ENCODE measurements at regions not wholly inside any gene's neighbourhood (a gene's known extent, or its start where the extent isn't known, plus 50 kb on each side); places are given as distances from the start of the nearest gene placed in this dataset.
"Not testable (repeated sequence)": the region's sequence is repeated elsewhere in the genome, so short reads cannot be mapped to it uniquely, and the experiment has no call there.

DNA sequence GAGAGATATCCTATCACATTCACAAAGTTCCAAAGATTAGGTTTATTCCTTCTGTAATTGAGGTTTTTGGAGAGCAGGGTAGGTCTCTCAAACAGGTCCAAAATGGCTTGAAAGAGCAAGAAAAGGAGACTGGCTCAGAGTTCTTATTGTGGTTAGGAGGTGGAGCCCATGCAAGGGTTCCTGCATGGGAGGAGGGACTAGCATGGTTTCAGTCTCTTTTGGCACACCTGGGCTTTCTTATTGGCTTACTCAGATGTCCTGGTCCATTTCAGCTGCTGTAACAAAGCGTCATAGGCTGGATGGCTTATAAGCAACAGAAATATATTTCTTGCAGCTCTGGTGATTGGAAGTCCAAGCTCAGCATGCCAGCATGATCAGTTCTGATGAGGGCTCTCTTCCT is 493.1 kb downstream of the REEP3 start:
- no peak for DNase-seq (ENCODE audit: low read depth)

- no peak for DNase-seq (ENCODE audit: low read depth)
Observed at GRCh38 chr10:64023926-64024470, 502.8 kb downstream of the REEP3 start.

DNA sequence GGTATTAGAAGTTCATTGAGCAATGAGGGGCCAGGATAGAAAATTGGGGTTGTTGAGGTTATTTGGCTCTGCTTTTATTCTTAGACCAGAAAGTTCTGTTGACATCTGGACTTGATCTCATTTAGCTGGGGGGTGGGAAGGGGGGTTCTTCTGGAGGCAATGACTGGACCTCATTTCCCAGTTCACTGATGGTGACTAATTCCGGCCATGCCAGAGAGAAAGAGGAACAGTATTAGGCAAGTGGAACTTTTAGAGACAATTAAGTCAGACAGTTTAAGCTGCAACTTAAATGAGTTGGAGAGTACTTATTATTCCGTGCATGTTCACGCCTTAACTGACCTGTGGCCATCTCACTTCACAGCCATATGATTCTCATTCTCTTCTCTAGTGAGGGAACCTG is 512.5 kb downstream of the REEP3 start:
- DNase-seq (ENCODE audit: low read depth): no peak

- DNase-seq (ENCODE audit: low read depth): no peak
Observed at GRCh38 chr10:64036321-64036930, 515.2 kb downstream of the REEP3 start.

DNA sequence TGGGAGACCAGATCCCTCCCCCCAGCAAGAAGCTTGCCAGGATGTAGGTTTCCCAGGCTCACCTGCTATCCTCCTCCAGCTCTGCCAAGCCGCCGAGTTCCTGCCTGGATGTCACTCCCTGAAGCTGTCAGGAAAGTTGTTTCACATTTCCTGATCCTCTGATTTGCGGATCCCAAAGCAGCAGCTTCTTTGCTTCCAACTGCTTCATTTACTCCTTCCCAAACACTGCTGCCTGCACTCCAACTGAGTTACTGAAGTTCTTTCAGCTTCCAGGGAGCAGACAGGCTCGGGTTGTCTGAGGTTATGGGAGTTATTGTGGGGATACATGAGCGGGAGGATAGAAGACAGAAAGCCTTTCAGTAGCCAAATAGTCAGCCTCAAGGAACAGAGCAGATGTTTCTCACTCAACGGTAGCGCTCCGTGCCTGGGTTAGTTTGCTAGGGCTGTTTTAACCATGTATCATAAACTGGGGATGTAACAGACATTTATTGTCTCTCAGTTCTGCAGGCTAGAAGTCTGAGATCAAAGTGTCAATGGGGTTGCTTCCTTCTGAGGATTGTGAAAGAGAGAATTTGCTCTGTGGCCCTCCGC is 516.0 kb downstream of the REEP3 start:
- DNase-seq (ENCODE audit: low read depth): no peak

DNA sequence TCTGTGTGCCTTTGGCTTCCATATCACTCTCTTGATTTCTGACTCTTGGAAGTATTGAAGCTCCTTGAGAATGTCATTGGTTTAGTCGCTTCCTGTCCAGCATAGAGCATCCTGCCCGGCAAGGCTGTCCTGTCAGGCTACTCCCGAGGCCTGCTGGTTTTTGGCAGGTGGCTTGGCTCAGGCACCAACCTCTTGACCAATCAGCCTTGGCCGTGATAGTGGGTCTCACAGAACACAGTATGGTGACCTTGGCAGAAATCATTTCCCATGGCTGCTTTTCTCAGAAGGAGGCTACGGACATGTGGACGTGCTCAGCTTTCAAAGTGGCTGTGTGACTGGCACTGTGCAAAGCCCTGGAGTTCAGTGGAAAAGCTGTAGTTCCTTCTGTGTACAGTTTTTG is 516.9 kb downstream of the REEP3 start:
- DNase-seq (ENCODE audit: low read depth): no peak

DNA sequence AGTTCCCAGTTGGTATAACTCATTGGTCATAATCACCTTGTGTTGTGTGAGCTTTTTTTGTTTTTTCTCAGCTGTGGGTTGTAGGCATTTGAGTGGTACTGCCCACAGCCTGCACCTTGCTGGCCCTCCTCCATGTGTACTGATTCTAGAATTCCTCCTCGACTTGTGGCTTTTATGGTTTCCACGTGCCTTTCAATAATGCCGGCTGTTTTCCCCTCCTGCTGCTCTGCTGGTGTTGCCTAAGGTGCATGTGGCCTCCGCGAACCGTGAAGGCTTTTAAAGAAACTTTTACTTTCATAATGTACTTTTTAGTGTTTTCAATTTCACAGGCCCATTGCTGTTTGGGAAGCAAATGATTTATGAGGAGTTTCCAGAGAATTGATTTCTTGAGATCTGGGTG is 518.0 kb downstream of the REEP3 start:
- no peak for DNase-seq (ENCODE audit: low read depth)

GRCh38 chr10:64040781-64041180 is 519.6 kb downstream of the REEP3 start:
- DNase-seq (ENCODE audit: low read depth): no peak

- DNase-seq (ENCODE audit: low read depth): no peak
Observed at GRCh38 chr10:64041185-64041988, 520.2 kb downstream of the REEP3 start.

- no peak for DNase-seq (ENCODE audit: low read depth)
Observed at GRCh38 chr10:64041989-64042490, 520.8 kb downstream of the REEP3 start.

DNA sequence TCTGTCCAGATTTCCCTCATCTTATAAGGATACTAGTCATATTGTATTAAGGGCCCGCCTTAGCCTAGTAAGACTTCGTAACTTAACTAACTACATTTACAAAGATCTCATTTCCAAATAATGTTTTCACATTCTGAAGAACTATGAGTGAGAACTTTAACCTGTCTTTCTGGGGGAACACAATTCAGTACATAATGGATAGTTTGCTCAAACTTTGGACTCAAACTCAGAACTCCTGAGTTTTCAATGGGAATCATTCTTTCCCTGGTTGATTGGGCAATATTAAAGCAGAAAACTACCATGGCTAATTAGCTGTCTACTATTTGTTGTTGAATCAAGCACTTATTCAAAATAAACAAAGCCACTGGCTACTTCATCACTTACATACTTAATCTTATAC is 522.9 kb downstream of the REEP3 start:
- DNase-seq (ENCODE audit: low read depth): no peak

DNA sequence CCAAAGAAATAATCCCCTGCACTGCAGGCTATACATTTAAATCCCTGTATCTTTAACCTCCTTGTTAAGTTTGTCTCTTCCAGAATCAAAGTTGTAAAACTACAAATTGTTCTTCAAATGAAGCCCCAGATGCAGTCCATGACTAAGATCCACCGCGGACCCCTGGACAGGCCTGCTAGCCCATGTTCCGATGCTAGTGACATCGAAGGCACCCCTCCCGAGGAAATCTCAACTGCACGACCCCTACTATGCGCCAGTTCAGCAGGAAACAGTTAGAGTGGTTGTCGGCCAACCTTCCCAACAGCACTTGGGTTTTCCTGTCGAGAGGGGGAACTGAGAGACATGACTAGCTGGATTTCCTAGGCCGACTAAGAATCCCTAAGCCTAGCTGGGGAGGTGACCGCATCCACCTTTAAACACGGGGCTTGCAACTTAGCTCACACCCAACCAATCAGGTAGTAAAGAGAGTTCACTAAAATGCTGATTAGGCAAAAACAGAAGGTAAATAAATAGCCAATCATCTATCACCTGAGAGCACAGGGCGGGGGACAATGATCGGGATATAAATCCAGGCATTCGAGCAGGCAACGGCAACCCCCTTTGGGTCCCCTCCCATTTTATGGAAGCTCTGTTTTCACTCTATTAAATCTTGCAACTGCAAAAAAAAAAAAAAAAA is 523.9 kb downstream of the REEP3 start:
- not testable (repeated sequence) for DNase-seq (ENCODE audit: low read depth)

DNA sequence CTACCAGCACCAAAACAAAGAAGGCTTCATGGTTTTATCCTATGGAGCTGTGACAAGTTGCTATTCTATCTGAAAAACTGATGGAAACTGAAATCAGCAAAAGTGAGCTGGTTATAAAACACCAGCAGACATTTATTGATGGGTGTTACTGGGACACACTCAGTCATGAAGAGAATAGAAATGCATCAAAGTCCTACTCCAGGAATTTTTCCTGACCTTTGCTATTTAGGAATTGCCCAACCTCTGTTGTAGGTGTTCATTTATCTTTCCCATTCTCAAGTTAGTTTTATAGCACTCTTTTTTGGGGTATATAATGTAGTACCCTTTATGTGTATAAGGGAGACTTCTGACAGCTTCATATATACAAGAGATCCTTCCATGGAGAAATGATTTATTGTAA is 533.2 kb downstream of the REEP3 start:
- DNase-seq (ENCODE audit: low read depth): no peak

GRCh38 chr10:64059884-64060283 is 538.7 kb downstream of the REEP3 start:
- DNase-seq (ENCODE audit: low read depth): no peak

DNA sequence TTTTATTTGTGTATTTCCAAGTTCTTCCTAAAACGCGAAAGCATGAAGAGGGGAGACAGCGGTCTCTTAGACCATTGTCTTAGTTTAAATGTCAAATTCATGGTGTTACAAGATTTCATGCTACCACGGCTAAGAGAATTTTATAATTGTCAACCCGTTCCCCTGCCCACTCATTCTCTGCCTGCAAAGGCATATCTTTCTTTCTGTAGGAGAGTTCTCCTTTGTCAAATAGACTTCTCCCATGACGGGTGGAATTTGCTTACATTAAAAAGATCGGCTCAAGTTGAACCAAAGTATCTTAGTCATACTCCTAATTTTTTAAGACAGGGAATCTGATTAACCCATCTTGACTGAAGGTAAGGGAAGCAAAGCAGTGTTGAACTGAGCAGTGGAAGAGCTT is 539.2 kb downstream of the REEP3 start:
- DNase-seq (ENCODE audit: low read depth): no peak

GRCh38 chr10:64062793-64063192 is 541.6 kb downstream of the REEP3 start:
- no peak for DNase-seq (ENCODE audit: low read depth)

GRCh38 chr10:64067009-64067606 is 545.9 kb downstream of the REEP3 start:
- DNase-seq (ENCODE audit: low read depth): no peak

DNA sequence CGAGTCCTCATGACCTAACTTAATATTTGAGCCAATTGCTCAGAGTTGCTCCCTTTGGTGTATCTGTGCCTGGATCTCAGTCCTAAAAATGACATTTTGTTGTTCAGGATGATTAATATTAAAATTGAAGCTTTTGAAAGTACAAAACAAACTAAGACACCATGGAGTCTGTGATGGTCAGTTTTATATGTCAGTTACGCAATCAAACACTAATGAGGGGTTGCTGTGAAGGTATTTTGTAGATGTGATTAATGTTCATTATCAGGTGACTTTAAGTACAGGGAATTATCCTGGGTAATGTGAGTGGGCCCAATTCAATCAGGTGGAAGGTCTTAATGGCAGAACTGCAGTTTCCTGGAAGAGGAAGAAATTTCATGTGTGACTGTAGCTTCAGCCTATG is 546.7 kb downstream of the REEP3 start:
- no peak for DNase-seq (ENCODE audit: low read depth)

DNA sequence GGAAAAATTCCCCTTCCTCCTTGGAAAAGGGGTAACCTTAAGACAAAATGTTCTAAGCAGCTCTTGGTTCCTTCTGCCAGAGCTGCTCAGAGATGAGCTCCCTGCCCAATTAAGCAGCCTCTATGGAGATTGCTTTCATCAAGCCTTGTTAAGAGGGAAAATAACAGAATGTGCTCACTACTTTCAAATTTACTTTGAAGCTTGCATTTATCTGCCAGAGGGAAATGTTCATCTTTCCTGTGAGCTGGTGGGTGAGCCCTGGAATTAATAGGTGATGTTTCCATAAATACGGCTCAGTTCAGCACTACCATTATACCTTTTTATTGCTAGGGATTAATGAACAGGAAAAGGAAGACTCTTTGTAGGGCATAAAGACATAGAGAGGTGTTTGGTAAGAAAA is 549.0 kb downstream of the REEP3 start:
- no peak for DNase-seq (ENCODE audit: low read depth)

GRCh38 chr10:64071218-64071617 is 550.0 kb downstream of the REEP3 start:
- DNase-seq (ENCODE audit: low read depth): no peak

GRCh38 chr10:64075604-64076003 is 554.4 kb downstream of the REEP3 start:
- DNase-seq (ENCODE audit: low read depth): no peak

All from forelimb muscle (tissue), 1 donor.